IMR-90 (cell line): ENCODE measurements at regions not wholly inside any gene's neighbourhood (a gene's known extent, or its start where the extent isn't known, plus 50 kb on each side); places are given as distances from the start of the nearest gene placed in this dataset.

Source experiments
- ATAC-seq: fragments of 200-7000 bp; cut with Tn5 transposase; 2 replicates; pipeline ENCODE4 v1.9.1; 2020; ENCODE audit warnings: low read depth, mild to moderate bottlenecking, moderate library complexity
- BruUV-seq: library from RNA; stranded (reverse); fragments of 400-500 nt; replicated peaks from 2 replicates; lab custom pipeline; 2021; lab: Mats Ljungman, UMichigan
- CTCF ChIA-PET: fragments of 300-600 bp; formaldehyde crosslinking; extraction: SDS; loops from one replicate; lab custom pipeline; 2021; ENCODE audit warnings: antibody characterized with exemption; lab: Yijun Ruan, JAX
- POLR2A ChIA-PET: fragments of 300-600 bp; sonication (Branson Sonifier 250); formaldehyde crosslinking; loops from one replicate; lab custom pipeline; 2022; ENCODE audit warnings: antibody characterized with exemption; ENCODE audit not compliant: unreplicated experiment; lab: Charles Lee
- DNase-seq: peaks from one replicate; pipeline ENCODE4 v3.0.0; 2013
- H2AFZ ChIP-seq: replicated peaks from 2 replicates; pipeline ENCODE3; 2013; ENCODE audit warnings: low read length, mild to moderate bottlenecking; ENCODE audit not compliant: poor library complexity
- H2AK5ac ChIP-seq: 2 replicates; pipeline ENCODE4 v1.6.1; 2013; ENCODE audit warnings: low read depth, low read length, inconsistent platforms
- H2AK9ac ChIP-seq: replicated peaks from 2 replicates; pipeline ENCODE3; 2013; ENCODE audit warnings: mild to moderate bottlenecking, low read depth, low read length, moderate library complexity; ENCODE audit not compliant: poor library complexity
- H2BK120ac ChIP-seq: 2 replicates; pipeline ENCODE4 v1.6.1; 2013; ENCODE audit warnings: low read depth, low read length, inconsistent platforms
- H2BK15ac ChIP-seq: 3 replicates; pipeline ENCODE4 v1.6.1; 2013; ENCODE audit warnings: low read depth, low read length, inconsistent platforms
- H2BK20ac ChIP-seq: 2 replicates; pipeline ENCODE4 v1.6.1; 2013; ENCODE audit warnings: low read depth, mild to moderate bottlenecking, inconsistent platforms, low read length, moderate library complexity
- H2BK5ac ChIP-seq: 2 replicates; pipeline ENCODE4 v1.6.1; 2013; ENCODE audit warnings: mild to moderate bottlenecking, low read depth, low read length, inconsistent platforms; ENCODE audit not compliant: poor library complexity, severe bottlenecking
- H3K14ac ChIP-seq: replicated peaks from 2 replicates; pipeline ENCODE4 v1.6.1; 2013; ENCODE audit warnings: low read depth, low read length, inconsistent platforms
- H3K18ac ChIP-seq: 2 replicates; pipeline ENCODE4 v1.6.1; 2013; ENCODE audit warnings: low read depth, low read length, control low read depth
- H3K23ac ChIP-seq: 2 replicates; pipeline ENCODE4 v1.6.1; 2013; ENCODE audit warnings: low read depth, low read length, inconsistent platforms
- H3K27ac ChIP-seq: 2 replicates; pipeline ENCODE4 v1.5.1; 2013; ENCODE audit warnings: mild to moderate bottlenecking, control low read depth, low read length; ENCODE audit not compliant: insufficient read depth
- H3K27me3 ChIP-seq: 2 replicates; pipeline ENCODE4 v1.6.1; 2013; ENCODE audit warnings: low read length; ENCODE audit not compliant: control insufficient read depth, insufficient read depth
- H3K36me3 ChIP-seq: 2 replicates; pipeline ENCODE4 v1.6.1; 2013; ENCODE audit warnings: low read length, mixed read lengths; ENCODE audit not compliant: control insufficient read depth, insufficient read depth
- H3K4ac ChIP-seq: 2 replicates; pipeline ENCODE4 v1.6.1; 2013; ENCODE audit warnings: low read depth, low read length, inconsistent platforms
- H3K4me1 ChIP-seq: 2 replicates; pipeline ENCODE4 v1.6.1; 2013; ENCODE audit warnings: low read length, mixed read lengths; ENCODE audit not compliant: control insufficient read depth, insufficient read depth
- H3K4me2 ChIP-seq: 2 replicates; pipeline ENCODE4 v1.6.1; 2013; ENCODE audit warnings: low read depth, mild to moderate bottlenecking, control low read depth, low read length, moderate library complexity
- H3K4me3 ChIP-seq: 2 replicates; pipeline ENCODE4 v1.5.1; 2013; ENCODE audit warnings: low read depth, mild to moderate bottlenecking, control low read depth, low read length, moderate library complexity; ENCODE audit not compliant: insufficient read depth
- H3K56ac ChIP-seq: 2 replicates; pipeline ENCODE4 v1.6.1; 2013; ENCODE audit warnings: low read length, inconsistent platforms; ENCODE audit not compliant: insufficient read depth; ENCODE audit errors: extremely low read depth
- H3K79me1 ChIP-seq, 2 experiments: 2 replicates each; pipeline ENCODE4 v1.6.1; 2013; ENCODE audit warnings: low read length in 2 of 2, inconsistent platforms in 1 of 2, low read depth in 1 of 2
- H3K9ac ChIP-seq: 2 replicates; pipeline ENCODE4 v1.6.1; 2013; ENCODE audit warnings: low read depth, low read length, control low read depth
- H3K9me1 ChIP-seq: 2 replicates; pipeline ENCODE4 v1.6.1; 2013; ENCODE audit warnings: low read length, inconsistent platforms; ENCODE audit not compliant: insufficient read depth
- H3K9me3 ChIP-seq: 2 replicates; pipeline ENCODE4 v1.6.1; 2013; ENCODE audit warnings: low read length; ENCODE audit not compliant: control insufficient read depth, insufficient read depth
- H4K20me1 ChIP-seq: 2 replicates; pipeline ENCODE4 v1.6.1; 2013; ENCODE audit warnings: low read length, inconsistent platforms; ENCODE audit not compliant: insufficient read depth
- H4K5ac ChIP-seq: 2 replicates; pipeline ENCODE4 v1.6.1; 2013; ENCODE audit warnings: mild to moderate bottlenecking, low read depth, low read length, control low read depth
- H4K8ac ChIP-seq, 2 experiments: 2 replicates each; pipeline ENCODE4 v1.6.1; 2013; ENCODE audit warnings: low read depth in 2 of 2, low read length in 2 of 2, control low read depth in 1 of 2, inconsistent platforms in 1 of 2
- H4K91ac ChIP-seq: 2 replicates; pipeline ENCODE4 v1.6.1; 2013; ENCODE audit warnings: low read depth, low read length, inconsistent platforms; ENCODE audit not compliant: insufficient read depth
- BHLHE40 ChIP-seq: fragments of 150-350 bp; IDR thresholded peaks from 2 replicates; pipeline ENCODE4 v1.6.1; 2016; ENCODE audit warnings: mild to moderate bottlenecking, low read depth, low read length
- CEBPB ChIP-seq: IDR thresholded peaks from 2 replicates; pipeline ENCODE4 v1.6.1; 2012; ENCODE audit warnings: low read depth, low read length, improper control_type of control experiment
- CHD1 ChIP-seq: IDR thresholded peaks from 2 replicates; pipeline ENCODE4 v1.6.1; 2012; ENCODE audit warnings: low read depth, low read length, improper control_type of control experiment
- FOS ChIP-seq: fragments of 150-350 bp; IDR thresholded peaks from 2 replicates; pipeline ENCODE4 v1.6.1; 2016; ENCODE audit warnings: low read depth, low read length
- MAFK ChIP-seq: IDR thresholded peaks from 2 replicates; pipeline ENCODE4 v1.6.1; 2012; ENCODE audit warnings: low read depth, low read length, improper control_type of control experiment
- MAZ ChIP-seq: IDR thresholded peaks from 2 replicates; pipeline ENCODE4 v1.6.1; 2012; ENCODE audit warnings: low read depth, mild to moderate bottlenecking, low read length, improper control_type of control experiment, moderate library complexity, borderline replicate concordance
- MXI1 ChIP-seq: IDR thresholded peaks from 2 replicates; pipeline ENCODE4 v1.6.1; 2012; ENCODE audit warnings: low read depth, mild to moderate bottlenecking, low read length, moderate library complexity, borderline replicate concordance
- NFE2L2 ChIP-seq: fragments of 150-350 bp; IDR thresholded peaks from 2 replicates; pipeline ENCODE4 v1.6.1; 2016; ENCODE audit warnings: low read depth, mild to moderate bottlenecking, low read length
- POLR2A ChIP-seq: IDR thresholded peaks from 2 replicates; pipeline ENCODE4 v1.6.1; 2012; ENCODE audit warnings: mild to moderate bottlenecking, low read depth, low read length
- RAD21 ChIP-seq: IDR thresholded peaks from 2 replicates; pipeline ENCODE4 v1.6.1; 2012; ENCODE audit warnings: low read length, improper control_type of control experiment
- RCOR1 ChIP-seq: IDR thresholded peaks from 2 replicates; pipeline ENCODE4 v1.6.1; 2012; ENCODE audit warnings: mild to moderate bottlenecking, low read length, improper control_type of control experiment; ENCODE audit not compliant: insufficient replicate concordance
- RFX5 ChIP-seq: IDR thresholded peaks from 2 replicates; pipeline ENCODE4 v1.8.0; 2012; ENCODE audit warnings: low read depth, mild to moderate bottlenecking, low read length, moderate library complexity
- SMC3 ChIP-seq: fragments of 150-350 bp; IDR thresholded peaks from 2 replicates; pipeline ENCODE4 v1.6.1; 2016; ENCODE audit warnings: low read depth, mild to moderate bottlenecking, antibody characterized with exemption, low read length, moderate library complexity
- WGBS, 2 experiments: methylation state at CpG; one replicate each; pipeline versions ENCODE4 v1.1.5 to v1.1.7; 2013; ENCODE audit warnings: missing lambda C conversion rate in 2 of 2; ENCODE audit not compliant: insufficient read length in 1 of 2; ENCODE audit errors: extremely low coverage in 2 of 2; 5-methylcytosine and 5-hydroxymethylcytosine counted together
- dilution Hi-C: fragments of 300-500 bp; cut with HindIII; formaldehyde crosslinking; loops from one replicate; pipeline ENCODE4 v1.14.3; 2018; ENCODE audit warnings: low sequenced_read_pairs; ENCODE audit not compliant: unreplicated experiment
- in situ Hi-C: fragments of 300-500 bp; cut with MboI; formaldehyde crosslinking; loops from 3 replicates; pipeline ENCODE4 v1.14.3; 2019; ENCODE audit warnings: low sequenced_read_pairs, inconsistent platforms, mixed read lengths
- intact Hi-C: fragments of 100-400 bp; cut with micrococcal nuclease; formaldehyde crosslinking; loops from 2 replicates; pipeline ENCODE4 v1.10.0; 2022
- TF ChIP-seq, protein P1 (sequence below): fragments of 150-350 bp; IDR thresholded peaks from 2 replicates; pipeline ENCODE4 v1.6.1; 2017; ENCODE audit warnings: mild to moderate bottlenecking, antibody characterized with exemption, low read length, low read depth
- TF ChIP-seq, protein P2 (sequence below): conservative IDR thresholded peaks from 2 replicates; pipeline ENCODE4 v1.5.1; 2012; ENCODE audit warnings: mild to moderate bottlenecking, low read depth, low read length, improper control_type of control experiment
- TF ChIP-seq, protein P3 (sequence below): fragments of 150-350 bp; IDR thresholded peaks from 2 replicates; pipeline ENCODE4 v1.6.1; 2016; ENCODE audit warnings: low read depth, mild to moderate bottlenecking, low read length, moderate library complexity, borderline replicate concordance

DNA sequence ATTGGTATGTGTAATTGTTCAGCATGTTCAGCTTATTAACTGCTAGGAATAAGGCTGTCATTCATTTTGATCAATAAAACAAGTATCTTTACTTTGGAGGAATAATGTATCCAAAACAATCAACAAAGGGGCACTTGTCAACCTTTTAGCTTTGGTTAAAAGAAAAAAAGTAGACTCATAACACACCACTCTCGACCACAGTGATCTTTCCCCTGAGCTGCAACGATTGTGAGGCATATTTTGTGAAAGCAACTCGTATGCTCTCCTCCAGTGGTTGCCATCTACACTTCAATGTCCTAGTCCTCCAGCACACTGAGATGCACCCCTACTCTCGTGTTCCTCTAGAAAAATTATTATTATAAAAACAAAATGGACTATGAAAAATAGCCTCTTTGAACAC is 60.1 kb upstream of the PDE7B start:
- WGBS, 2 experiments: no CpG with 5 or more reads among the region's 4 CpGs
- no peak overlapping the region for H4K91ac ChIP-seq
- intact Hi-C loops: no loop called here

More for the DNA sequence above, 60.1 kb upstream of the PDE7B start:
- Histone ChIP-seq H3K9me1 (no peaks in the 10 kb centered on the region), H3K4me2 (no peak overlapping the region), H2BK5ac (no peak overlapping the region), H2AFZ (no peak overlapping the region), H3K18ac (no peak overlapping the region), H3K27ac (no peak overlapping the region), H2BK15ac (no peak overlapping the region), H3K27me3 (no peaks in the 10 kb centered on the region), H3K4me1 (no peaks in the 10 kb centered on the region; the same call in 1 of the 2 replicates), H3K9me3 (no peaks in the 10 kb centered on the region), H3K14ac (0 out of 2 replicates have a peak overlapping the region, but pooled peaks have one; percentile 10), H2BK120ac (no peak overlapping the region), H4K20me1 (no peaks in the 10 kb centered on the region), H3K4ac (no peak overlapping the region), H4K8ac (no peak overlapping the region), H3K36me3 (no peaks in the 10 kb centered on the region), H3K56ac (no peak overlapping the region), H3K23ac (no peak overlapping the region), H2BK20ac (no peak overlapping the region), H4K5ac (no peak overlapping the region), H3K4me3 (no peak overlapping the region), H2AK5ac (no peak overlapping the region), H2AK9ac (no peak overlapping the region), H3K79me1 (no peaks in the 10 kb centered on the region), H3K9ac (no peak overlapping the region)
- in situ Hi-C loops (no loop called here), dilution Hi-C loops (no loop called here)
- CTCF ChIA-PET: no interaction called here
- no peak for ATAC-seq
- POLR2A ChIA-PET: no interaction called here
- DNase-seq: no peak
- no TSS peak for BruUV-seq
- TF ChIP-seq CHD1 (no peak), SMC3 (no peak), BHLHE40 (no peak), FOS (no peak), RCOR1 (no peak), NFE2L2 (no peak), MXI1 (no peak), MAZ (no peak), MAFK (no peak), RAD21 (no peak), POLR2A (no peak), CEBPB (no peak), RFX5 (no peak)
- TF ChIP-seq, protein P1, sequence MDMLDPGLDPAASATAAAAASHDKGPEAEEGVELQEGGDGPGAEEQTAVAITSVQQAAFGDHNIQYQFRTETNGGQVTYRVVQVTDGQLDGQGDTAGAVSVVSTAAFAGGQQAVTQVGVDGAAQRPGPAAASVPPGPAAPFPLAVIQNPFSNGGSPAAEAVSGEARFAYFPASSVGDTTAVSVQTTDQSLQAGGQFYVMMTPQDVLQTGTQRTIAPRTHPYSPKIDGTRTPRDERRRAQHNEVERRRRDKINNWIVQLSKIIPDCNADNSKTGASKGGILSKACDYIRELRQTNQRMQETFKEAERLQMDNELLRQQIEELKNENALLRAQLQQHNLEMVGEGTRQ: no peak
- TF ChIP-seq, protein P2, sequence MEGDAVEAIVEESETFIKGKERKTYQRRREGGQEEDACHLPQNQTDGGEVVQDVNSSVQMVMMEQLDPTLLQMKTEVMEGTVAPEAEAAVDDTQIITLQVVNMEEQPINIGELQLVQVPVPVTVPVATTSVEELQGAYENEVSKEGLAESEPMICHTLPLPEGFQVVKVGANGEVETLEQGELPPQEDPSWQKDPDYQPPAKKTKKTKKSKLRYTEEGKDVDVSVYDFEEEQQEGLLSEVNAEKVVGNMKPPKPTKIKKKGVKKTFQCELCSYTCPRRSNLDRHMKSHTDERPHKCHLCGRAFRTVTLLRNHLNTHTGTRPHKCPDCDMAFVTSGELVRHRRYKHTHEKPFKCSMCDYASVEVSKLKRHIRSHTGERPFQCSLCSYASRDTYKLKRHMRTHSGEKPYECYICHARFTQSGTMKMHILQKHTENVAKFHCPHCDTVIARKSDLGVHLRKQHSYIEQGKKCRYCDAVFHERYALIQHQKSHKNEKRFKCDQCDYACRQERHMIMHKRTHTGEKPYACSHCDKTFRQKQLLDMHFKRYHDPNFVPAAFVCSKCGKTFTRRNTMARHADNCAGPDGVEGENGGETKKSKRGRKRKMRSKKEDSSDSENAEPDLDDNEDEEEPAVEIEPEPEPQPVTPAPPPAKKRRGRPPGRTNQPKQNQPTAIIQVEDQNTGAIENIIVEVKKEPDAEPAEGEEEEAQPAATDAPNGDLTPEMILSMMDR: no peak
- TF ChIP-seq, protein P3, sequence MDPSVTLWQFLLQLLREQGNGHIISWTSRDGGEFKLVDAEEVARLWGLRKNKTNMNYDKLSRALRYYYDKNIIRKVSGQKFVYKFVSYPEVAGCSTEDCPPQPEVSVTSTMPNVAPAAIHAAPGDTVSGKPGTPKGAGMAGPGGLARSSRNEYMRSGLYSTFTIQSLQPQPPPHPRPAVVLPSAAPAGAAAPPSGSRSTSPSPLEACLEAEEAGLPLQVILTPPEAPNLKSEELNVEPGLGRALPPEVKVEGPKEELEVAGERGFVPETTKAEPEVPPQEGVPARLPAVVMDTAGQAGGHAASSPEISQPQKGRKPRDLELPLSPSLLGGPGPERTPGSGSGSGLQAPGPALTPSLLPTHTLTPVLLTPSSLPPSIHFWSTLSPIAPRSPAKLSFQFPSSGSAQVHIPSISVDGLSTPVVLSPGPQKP: no peak
